Hematopoietic multipotent progenitor cell treated with erythropoietin and hydrocortisone succinate and interleukin-3 and kit ligand, for 6 days (in vitro differentiated cells): ENCODE measurements at regions not wholly inside any gene's neighbourhood (a gene's known extent, or its start where the extent isn't known, plus 50 kb on each side); places are given as distances from the start of the nearest gene placed in this dataset.

ENCODE experiments used
- DNase-seq: peaks from one replicate; pipeline ENCODE4 v3.0.0-alpha.2; 2015

- DNase-seq, result no peak
Measured at GRCh38 chr3:73927203-73927570, 302.4 kb upstream of the PDZRN3 start.

- no peak for DNase-seq
Measured at GRCh38 chr3:73926360-73927202, 301.8 kb upstream of the PDZRN3 start.

- DNase-seq, result no peak
Measured at GRCh38 chr3:73925011-73925410, 300.3 kb upstream of the PDZRN3 start.

GRCh38 chr3:73924048-73924447 lies 299.3 kb upstream of the PDZRN3 start:
- no peak for DNase-seq

- no peak for DNase-seq
Measured at GRCh38 chr3:73917643-73918042, 292.9 kb upstream of the PDZRN3 start.

GRCh38 chr3:73915886-73916285 lies 291.1 kb upstream of the PDZRN3 start:
- no peak for DNase-seq

- no peak for DNase-seq
Measured at GRCh38 chr3:73908218-73908617, 283.5 kb upstream of the PDZRN3 start.

- DNase-seq, result no peak
Measured at GRCh38 chr3:73901686-73902085, 276.9 kb upstream of the PDZRN3 start.

GRCh38 chr3:73894474-73895213 lies 269.9 kb upstream of the PDZRN3 start:
- DNase-seq, result no peak

GRCh38 chr3:73893089-73893488 lies 268.3 kb upstream of the PDZRN3 start:
- no peak for DNase-seq

- DNase-seq, result no peak
Measured at GRCh38 chr3:73885862-73886261, 261.1 kb upstream of the PDZRN3 start.

GRCh38 chr3:73884361-73884760 lies 259.6 kb upstream of the PDZRN3 start:
- no peak for DNase-seq

- DNase-seq, result no peak
Measured at GRCh38 chr3:73883497-73883896, 258.8 kb upstream of the PDZRN3 start.

- no peak for DNase-seq
Measured at GRCh38 chr3:73874606-73875369, 250.0 kb upstream of the PDZRN3 start.

GRCh38 chr3:73874161-73874560 lies 249.4 kb upstream of the PDZRN3 start:
- no peak for DNase-seq

- DNase-seq, result peak; percentile 14
Measured at GRCh38 chr3:73868688-73869315, 244.1 kb upstream of the PDZRN3 start.

GRCh38 chr3:73867524-73867923 lies 242.8 kb upstream of the PDZRN3 start:
- no peak for DNase-seq

- no peak for DNase-seq
Measured at GRCh38 chr3:73866846-73867245, 242.1 kb upstream of the PDZRN3 start.

- DNase-seq, result no peak
Measured at GRCh38 chr3:73863546-73864079, 238.9 kb upstream of the PDZRN3 start.

- no peak for DNase-seq
Measured at GRCh38 chr3:73855813-73856212, 231.1 kb upstream of the PDZRN3 start.

- DNase-seq, result peak; percentile 32
Measured at GRCh38 chr3:73848173-73848906, 223.6 kb upstream of the PDZRN3 start.

- DNase-seq, result no peak
Measured at GRCh38 chr3:73846951-73847350, 222.2 kb upstream of the PDZRN3 start.
